HG03039 (cell line): ENCODE measurements at regions not wholly inside any gene's neighbourhood (a gene's known extent, or its start where the extent isn't known, plus 50 kb on each side); places are given as distances from the start of the nearest gene placed in this dataset.

ENCODE experiments used
- ATAC-seq: cut with Tn5 transposase; IDR thresholded peaks from one replicate; pipeline ENCODE4 v1.9.1; 2021; ENCODE audit warnings: mild to moderate bottlenecking, moderate library complexity; ENCODE audit not compliant: unreplicated experiment

GRCh38 chr6:88558981-88559380, 392.8 kb upstream of the CNR1 start:
- no peak for ATAC-seq

- no peak for ATAC-seq
These were observed 390.5 kb upstream of the CNR1 start for GRCh38 chr6:88556663-88557062.

GRCh38 chr6:88548891-88549505, 382.9 kb upstream of the CNR1 start:
- ATAC-seq: no peak

DNA sequence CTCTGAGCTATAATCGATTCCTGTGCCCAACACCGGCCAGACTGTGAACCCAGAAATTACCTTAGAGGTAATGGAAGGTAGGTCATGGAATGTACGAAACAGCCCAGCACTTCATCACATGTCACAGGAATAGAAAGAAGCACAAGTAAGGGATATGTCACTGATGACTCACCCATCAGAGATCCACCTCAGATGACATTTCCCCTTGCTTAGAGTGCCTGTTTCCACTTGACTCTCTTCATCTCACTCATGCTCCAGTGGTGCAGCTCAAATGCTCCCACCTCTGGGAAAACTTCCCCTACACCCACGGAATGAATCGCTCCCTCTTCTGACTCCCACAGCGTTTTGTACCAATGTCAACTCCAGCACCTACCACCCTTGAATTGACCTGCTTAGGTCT, 381.6 kb upstream of the CNR1 start:
- ATAC-seq: no peak

- ATAC-seq: no peak
These were observed 379.8 kb upstream of the CNR1 start for GRCh38 chr6:88545991-88546390.

DNA sequence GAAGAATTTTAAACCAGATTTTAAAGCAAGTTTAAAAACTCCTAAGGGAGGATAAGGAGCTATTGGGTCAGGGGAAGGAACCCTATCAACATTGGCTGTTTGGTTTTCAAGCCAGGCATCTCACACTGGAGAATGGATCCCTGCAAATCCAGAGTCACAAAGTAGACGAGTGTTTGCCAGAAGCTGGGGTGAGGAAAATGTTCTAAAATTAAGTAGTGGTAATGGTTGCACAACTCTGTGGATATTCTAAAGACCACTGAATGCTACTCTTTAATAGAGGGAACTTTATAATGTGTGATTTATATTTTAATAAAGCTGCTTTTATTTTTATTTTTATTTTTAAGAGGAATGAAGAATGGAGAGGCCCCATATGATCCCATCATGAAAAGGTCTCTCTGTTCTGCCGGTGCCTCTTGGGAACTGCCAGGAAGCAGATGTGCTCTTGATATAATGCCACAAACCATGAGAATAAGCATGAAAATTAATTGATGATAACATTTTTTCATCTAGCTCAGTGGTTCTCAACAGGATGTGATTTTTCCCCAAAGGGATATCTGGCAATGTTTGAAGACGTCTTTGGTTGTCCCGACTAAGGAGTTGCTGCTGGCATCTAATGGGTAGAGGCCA, 379.0 kb upstream of the CNR1 start:
- no peak for ATAC-seq

DNA sequence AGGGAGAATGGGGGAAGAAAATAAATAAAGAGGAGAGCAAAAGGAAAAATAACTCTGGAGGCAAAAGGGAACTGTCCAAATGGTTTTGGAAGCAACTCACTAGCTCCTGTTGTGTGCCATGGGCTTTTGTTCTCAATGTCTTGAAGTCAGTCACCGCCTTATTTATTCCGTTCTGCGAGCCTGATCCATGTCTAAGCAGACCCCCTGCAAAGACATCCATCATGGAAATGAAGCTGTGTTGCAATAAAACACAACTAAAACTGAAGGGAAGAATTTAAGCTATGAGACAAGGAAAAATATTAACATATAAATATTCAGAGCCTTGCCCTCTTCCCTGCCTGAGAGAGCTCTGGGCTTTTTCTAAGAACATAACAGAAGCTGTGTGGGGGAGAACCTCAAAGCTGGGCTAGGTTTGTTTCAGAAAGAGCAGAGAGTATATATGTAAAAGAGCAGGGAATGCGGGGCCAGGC, 373.2 kb upstream of the CNR1 start:
- no peak for ATAC-seq

DNA sequence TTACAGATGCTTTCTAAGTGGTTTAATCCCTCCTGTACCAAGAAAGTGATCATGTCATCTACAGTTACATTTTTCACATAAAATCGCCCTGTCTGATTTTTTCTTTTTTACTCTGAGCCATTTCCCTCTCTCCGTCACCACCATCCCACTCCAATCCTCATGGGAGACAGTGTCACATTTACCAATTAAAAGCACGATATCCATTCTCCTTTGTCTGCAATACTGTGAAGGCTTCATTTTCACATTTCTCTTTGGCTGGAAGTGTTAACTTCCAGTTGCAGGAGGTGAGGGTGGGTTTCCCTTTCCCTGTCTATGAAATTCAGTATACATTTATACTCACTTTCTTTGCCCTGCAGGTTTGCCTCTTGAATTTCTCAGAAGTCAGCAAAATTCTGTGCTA, 372.7 kb upstream of the CNR1 start:
- no peak for ATAC-seq

DNA sequence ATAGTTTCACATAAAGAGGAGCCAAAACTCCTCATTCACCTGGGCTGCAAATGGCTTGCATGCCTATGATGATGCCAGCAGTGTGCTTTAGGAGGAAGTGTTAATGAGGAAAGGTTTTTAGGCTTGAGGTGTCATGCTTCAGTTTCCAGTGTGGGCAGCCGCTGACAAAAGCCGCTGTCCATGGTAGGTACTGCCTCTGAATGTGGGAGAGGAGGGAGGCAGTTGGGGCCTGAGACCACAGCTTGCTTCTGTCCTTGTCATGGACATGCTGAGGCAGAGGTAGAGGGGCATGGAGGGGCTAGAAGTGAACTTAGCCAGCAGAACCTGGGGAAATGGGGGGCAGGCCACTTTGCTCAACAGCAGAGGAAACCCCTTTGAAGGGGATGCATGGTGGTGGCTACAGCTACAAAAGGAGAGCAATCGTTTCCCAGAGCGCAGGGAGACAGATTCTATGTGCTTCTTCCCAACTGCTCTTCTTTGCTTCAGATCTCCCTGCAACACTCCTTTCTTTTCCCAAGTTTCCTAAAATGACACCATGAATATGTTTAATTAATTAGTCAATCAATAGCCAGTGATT, 372.1 kb upstream of the CNR1 start:
- no peak for ATAC-seq

GRCh38 chr6:88536071-88536625, 370.0 kb upstream of the CNR1 start:
- ATAC-seq: no peak

- no peak for ATAC-seq
These were observed 369.2 kb upstream of the CNR1 start for GRCh38 chr6:88535306-88535705.

DNA sequence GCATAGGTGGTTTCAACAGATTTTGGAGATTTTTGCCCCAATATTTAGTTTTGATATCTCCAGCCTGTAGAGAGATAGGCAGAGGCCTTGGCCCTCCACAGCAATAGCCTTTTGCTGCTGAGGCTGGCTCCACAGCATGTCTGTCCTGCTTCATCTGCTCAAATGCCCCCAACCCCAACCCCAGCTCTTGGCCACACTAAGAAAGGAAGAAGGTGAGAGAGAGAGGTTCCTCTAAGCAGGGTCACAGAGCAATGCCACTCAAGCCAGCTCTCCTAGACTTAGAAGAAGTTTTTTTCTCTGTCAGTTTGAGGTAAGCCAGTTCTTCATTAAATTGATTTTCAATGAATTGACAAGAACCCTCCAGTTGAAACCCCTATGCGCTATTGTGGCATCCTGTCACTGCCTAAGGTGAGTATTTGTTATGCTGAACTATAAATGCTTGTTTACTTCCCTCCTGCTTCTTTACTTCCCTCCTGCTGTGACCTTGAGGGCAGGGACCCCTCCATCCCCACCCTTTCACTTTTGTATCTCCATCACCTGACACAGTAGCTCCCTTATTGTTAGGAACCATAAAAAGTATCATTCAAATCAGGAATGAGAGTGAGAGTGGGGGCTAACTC, 366.2 kb upstream of the CNR1 start:
- ATAC-seq: no peak

DNA sequence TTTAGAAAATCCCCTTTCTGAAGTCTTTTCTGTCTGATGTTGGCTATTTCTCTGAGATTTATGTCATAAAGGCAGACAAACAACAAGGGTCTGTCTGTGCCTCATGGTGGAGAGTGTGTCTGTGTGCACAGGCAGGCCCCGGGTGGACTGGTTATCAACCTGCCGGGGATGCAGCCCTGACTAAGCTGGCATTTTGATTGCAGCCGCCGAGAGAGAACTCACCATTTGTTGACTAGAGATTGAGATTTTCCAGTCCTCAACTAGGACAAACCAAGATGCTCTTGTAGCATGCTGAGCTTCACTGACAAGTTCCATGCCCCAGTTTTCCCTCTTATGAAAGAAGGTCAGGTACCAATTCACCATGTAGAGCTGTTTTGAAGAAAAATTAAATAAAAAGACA, 363.6 kb upstream of the CNR1 start:
- ATAC-seq: no peak

DNA sequence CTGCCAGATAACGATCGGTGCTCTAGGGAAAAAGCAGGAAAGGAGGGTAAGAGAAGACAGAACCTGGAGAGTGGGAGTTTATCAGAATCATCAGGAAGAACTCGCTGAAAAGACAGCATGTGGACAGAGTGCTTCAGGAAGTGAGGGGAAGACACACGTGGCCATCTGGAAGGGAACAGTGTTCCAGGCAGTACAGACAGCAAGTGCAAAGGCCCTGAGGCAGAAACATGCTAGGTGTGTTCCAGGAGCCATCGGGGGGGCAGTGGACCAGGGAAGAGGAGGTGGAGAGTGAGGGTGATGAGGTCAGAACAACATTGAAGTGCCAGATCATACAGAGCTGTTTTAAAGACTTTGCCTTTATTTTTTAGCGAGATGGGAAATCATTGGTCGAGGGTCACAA, 354.3 kb upstream of the CNR1 start:
- ATAC-seq: no peak

DNA sequence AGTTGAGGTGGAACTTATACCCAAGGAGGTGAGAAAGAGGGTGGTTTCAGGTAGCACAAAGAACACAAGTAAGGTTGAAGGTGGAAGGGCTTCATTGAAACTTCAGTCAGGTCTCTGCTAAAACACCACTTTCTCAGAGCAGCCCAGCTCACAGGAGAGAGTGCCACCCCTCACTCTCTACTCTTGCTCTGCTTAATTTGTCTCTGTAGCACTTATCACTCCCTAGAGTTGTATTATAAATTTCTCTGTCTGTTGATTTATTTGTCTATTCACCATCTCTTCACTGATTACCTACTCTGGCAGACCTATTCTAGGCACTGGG, 353.8 kb upstream of the CNR1 start:
- no peak for ATAC-seq

DNA sequence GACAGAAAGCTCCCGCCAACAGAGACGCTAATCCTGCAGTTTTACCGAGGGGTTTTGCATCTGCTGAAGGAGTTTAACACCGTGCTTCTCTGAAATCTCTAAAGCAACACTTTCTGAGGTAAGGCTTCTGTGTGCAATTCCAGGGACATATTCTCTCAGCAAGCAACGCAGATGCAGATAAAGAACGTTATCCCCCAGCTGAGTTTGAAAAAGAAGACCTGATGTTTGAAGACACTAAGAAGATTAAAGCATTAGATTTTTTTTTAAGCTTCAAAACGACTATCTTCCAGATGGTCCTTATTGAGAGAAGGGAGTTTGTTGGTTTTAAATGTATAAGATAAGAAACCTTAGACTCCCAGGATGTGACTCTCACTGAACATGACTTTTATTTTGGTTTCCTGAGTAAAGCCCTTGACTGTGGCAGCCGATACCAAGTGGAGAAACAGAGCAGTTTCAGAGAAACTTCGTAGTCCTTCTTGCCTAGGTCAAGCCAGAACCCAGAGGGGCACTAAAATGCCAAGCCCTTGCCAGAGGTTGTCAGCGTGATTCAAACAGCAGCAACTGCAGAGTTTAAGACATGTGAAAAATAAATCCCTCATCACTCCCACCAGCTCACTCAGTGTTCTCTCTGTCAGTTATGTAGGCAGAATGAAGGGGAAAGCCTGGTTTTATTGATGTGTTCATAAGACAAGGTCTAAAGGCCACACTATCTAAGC, 353.3 kb upstream of the CNR1 start:
- ATAC-seq: no peak

- ATAC-seq: no peak
These were observed 351.6 kb upstream of the CNR1 start for GRCh38 chr6:88517737-88518136.

DNA sequence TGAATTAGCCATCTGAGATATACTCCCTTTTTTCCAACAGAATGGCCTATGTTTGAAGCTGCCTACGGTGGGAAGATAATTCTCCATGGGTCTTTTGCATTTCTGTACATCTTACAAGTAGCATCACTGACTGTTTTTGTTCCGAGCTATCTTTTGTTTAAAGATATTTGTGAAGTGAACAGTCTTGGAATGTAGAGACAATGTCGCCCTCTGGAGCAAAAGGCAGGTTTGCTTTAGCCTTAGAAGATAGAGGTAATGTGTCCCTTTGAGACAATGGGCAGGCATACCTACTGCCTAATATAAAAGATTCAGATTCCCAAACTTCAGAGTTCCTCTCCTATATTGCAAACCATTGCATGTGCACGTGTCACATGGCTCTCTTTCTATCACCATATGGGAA, 347.8 kb upstream of the CNR1 start:
- no peak for ATAC-seq

GRCh38 chr6:88513471-88513870, 347.3 kb upstream of the CNR1 start:
- ATAC-seq: no peak

DNA sequence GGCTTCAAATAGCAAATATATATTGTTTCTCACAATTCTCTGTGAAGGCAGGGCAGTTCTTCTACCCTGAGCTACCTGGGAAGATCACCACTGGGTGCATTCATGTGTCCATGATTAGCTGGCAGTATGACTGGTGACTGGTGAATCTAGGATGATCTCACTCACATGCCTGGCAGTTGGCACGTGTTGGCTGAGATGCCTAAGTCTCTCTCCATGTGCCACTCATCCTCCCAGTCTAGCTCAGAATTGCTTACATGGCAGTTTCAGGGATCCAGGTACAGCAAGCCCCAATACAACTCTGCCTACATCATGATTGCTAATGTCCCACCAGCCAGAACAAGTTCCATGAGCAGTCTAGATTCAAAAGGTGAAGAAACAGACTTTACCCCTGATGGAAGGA, 346.8 kb upstream of the CNR1 start:
- ATAC-seq: no peak

- no peak for ATAC-seq
These were observed 336.2 kb upstream of the CNR1 start for GRCh38 chr6:88502391-88502790.
